Activated CD4-positive, alpha-beta T cell treated with anti-CD3 and anti-CD28 coated beads, Interleukin-2, amount 50 U/mL, for 4 hours (primary cell): ENCODE measurements at regions not wholly inside any gene's neighbourhood (a gene's known extent, or its start where the extent isn't known, plus 50 kb on each side); places are given as distances from the start of the nearest gene placed in this dataset.

ENCODE experiments used
- DNase-seq, 2 experiments: peaks; one replicate each; pipeline ENCODE4 v3.0.0-alpha.2; 2020

GRCh38 chr6:156402227-156402626 is 375.0 kb upstream of the ARID1B start:
- DNase-seq, result no peak

GRCh38 chr6:156400487-156400886 is 376.7 kb upstream of the ARID1B start:
- DNase-seq, result no peak

- DNase-seq, result no peak
Observed at GRCh38 chr6:156398966-156399365, 378.2 kb upstream of the ARID1B start.

GRCh38 chr6:156398371-156398770 is 378.8 kb upstream of the ARID1B start:
- no peak for DNase-seq

- peak; percentile 14 to 16 for DNase-seq
Observed at GRCh38 chr6:156396791-156397418, 380.3 kb upstream of the ARID1B start.

GRCh38 chr6:156396068-156396771 is 381.0 kb upstream of the ARID1B start:
- no peak for DNase-seq

GRCh38 chr6:156395276-156395675 is 381.9 kb upstream of the ARID1B start:
- DNase-seq, result peak; percentile 47 to 53

GRCh38 chr6:156392648-156393047 is 384.5 kb upstream of the ARID1B start:
- no peak for DNase-seq

GRCh38 chr6:156391977-156392376 is 385.2 kb upstream of the ARID1B start:
- no peak for DNase-seq

- DNase-seq, result no peak
Observed at GRCh38 chr6:156391061-156391672, 386.0 kb upstream of the ARID1B start.

GRCh38 chr6:156390621-156391020 is 386.6 kb upstream of the ARID1B start:
- no peak for DNase-seq

GRCh38 chr6:156389296-156389695 is 387.9 kb upstream of the ARID1B start:
- DNase-seq, result no peak

- DNase-seq, result no peak
Observed at GRCh38 chr6:156387472-156387871, 389.7 kb upstream of the ARID1B start.

GRCh38 chr6:156383059-156383458 is 394.1 kb upstream of the ARID1B start:
- no peak for DNase-seq

GRCh38 chr6:156379392-156380289 is 397.5 kb upstream of the ARID1B start:
- no peak for DNase-seq

GRCh38 chr6:156378853-156379252 is 398.3 kb upstream of the ARID1B start:
- DNase-seq, result no peak

- DNase-seq, result no peak
Observed at GRCh38 chr6:156376091-156376490, 401.1 kb upstream of the ARID1B start.

- no peak for DNase-seq
Observed at GRCh38 chr6:156359912-156360311, 417.3 kb upstream of the ARID1B start.

- DNase-seq, result no peak
Observed at GRCh38 chr6:156352861-156353260, 424.3 kb upstream of the ARID1B start.

GRCh38 chr6:156351346-156351966 is 425.7 kb upstream of the ARID1B start:
- no peak for DNase-seq

GRCh38 chr6:156350337-156350736 is 426.8 kb upstream of the ARID1B start:
- no peak for DNase-seq

- no peak for DNase-seq
Observed at GRCh38 chr6:156348849-156349248, 428.3 kb upstream of the ARID1B start.

GRCh38 chr6:156348424-156348823 is 428.8 kb upstream of the ARID1B start:
- no peak for DNase-seq
